T47D (cell line): ENCODE measurements at regions not wholly inside any gene's neighbourhood (a gene's known extent, or its start where the extent isn't known, plus 50 kb on each side); places are given as distances from the start of the nearest gene placed in this dataset.
"Not testable (repeated sequence)": the region's sequence is repeated elsewhere in the genome, so short reads cannot be mapped to it uniquely, and the experiment has no call there.

Experiments used
- DNase-seq, 2 experiments: peaks; one replicate each; pipeline versions ENCODE4 v3.0.0 to v3.0.0-alpha.2; 2011 to 2012; ENCODE audit warnings: low read depth in 1 of 2, low spot score in 1 of 2
- JUND ChIP-seq: IDR thresholded peaks from 2 replicates; pipeline ENCODE4 v1.6.1; 2012; ENCODE audit warnings: low read depth
- in situ Hi-C: cut with HindIII; loops from 2 replicates; pipeline ENCODE4 v1.10.0; 2016; ENCODE audit warnings: low sequenced_read_pairs, low pct_unique_long_range_greater_than_20kb

DNA sequence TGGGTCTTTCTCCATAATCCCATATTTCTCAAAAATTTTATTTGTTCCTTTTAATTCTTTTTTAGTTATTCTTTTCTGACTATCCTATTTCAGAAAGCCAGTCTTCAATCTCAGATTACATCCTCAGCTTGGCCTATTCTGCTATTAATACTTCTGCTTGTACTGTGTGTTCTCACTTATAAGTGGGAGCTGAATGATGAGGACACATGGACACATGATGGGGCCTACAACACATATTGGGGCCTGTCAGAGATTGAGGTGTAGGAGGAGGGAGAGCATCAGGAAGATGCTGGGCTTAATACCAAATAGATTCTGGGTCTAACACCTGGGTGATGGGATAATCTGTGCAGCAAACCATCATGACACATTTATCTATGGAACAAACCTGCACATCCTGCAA lies 82.3 kb downstream of the MAGEE1 start:
- in situ Hi-C loops: no loop called here
- no peak for DNase-seq
- no peak for TF ChIP-seq JUND

DNA sequence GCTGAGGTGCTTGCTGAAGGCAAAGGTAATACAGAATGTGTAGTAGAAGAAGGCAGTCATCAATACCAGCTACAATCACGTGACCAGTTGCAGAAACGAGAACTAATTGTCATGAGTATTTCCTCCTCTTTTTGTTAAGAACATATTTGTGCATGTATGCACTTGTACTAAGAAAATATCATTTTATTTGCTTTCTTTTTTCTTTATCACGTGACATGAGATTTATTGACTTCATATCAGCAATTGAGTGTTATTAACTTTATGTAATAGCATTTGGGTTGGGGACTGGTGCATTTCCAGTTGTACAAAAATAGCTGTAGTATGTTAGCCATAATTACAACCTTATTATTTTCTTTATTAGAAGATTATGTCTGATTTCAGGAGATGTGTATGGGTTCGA lies 90.0 kb downstream of the MAGEE1 start:
- in situ Hi-C loops: no loop called here
- no peak for DNase-seq
- no peak for TF ChIP-seq JUND

DNA sequence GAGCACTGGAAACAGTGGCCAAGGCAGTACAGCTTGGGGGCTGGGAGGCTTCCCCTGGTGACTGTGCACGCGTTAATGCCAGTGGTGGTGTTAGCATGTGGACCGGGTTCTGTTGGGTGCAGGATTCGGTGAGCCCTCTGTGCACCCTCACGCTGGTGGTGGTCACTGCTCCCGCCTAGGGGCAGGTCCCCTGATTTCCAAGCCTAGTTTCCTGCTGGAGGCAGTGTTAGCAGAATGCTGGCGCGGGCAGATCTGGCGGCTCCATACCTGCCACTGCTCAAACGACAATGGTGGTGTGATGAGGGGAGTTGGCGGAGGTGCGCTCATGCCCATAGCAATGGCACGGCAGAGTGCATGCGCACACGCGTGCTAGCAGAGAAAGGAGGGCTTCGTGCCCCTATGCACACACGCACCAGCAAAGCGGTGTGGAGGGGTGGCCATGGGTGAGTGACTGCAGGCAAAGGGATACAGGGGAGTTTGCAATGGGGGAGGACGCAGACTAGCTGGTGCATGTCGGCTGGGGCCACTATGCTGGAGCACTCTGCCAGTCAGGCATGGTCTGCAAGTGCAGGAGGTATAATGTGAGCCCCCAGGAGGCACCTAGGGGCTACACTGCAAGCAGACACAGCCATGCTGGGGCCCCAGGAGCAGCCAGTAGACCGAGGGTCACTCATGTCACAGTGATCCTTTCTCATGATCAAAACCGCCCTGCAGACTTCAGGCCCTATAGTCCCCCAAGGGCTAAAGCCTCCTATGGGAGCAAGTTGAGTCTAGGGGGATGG lies 93.0 kb downstream of the MAGEE1 start:
- DNase-seq: no peak
- TF ChIP-seq JUND: no peak
- in situ Hi-C loops: no loop called here

DNA sequence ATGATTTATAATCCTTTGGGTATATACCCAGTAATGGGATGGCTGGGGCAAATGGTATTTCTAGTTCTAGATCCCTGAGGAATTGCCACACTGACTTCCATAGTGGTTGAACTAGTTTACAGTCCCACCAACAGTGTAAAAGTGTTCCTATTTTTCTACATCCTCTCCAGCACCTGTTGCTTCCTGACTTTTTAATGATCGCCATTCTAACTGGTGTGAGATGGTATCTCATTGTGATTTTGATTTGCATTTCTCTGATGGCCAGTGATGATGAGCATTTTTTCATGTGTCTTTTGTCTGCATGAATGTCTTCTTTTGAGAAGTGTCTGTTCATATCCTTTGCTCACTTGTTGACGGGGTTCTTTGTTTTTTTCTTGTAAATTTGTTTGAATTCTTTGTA lies 108.2 kb downstream of the MAGEE1 start:
- DNase-seq, in situ Hi-C loops: not testable (repeated sequence)

DNA sequence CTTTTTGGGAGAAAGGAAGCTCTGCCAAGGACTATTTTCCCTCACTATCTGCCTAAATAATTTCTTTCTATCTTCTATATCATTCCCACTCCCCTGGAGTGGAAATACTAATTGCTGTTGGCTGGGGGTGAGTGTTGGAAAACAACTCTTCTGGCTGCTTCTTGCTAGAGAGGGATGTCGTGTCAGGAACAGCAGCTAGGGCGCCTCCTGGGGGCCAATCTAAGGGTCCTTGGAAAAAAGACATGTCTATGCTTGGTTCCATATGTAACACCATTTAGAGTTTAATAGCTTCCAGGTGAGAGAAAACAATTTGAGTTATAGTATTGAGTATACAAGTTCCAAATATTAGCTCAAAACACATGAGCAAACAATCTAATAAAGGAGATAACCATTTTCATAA lies 111.3 kb downstream of the MAGEE1 start:
- TF ChIP-seq JUND: no peak
- in situ Hi-C loops: no loop called here
- no peak for DNase-seq

DNA sequence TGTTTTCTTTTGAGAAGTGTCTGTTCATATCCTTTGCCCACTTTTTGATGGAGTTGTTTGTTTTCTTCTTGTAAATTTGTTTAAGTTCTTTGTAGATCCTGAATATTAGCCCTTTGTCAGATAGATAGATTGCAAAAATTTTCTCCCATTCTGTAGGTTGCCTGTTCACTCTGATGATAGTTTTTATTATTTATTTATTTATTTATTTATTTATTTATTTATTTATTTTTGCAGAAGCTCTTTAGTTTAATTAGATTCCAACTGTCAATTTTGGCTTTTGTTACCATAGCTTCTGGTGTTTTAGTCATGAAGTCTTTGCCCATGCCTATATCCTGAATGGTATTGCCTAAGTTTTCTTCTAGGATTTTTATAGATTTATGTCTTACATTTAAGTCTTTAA lies 115.9 kb downstream of the MAGEE1 start:
- in situ Hi-C loops, DNase-seq: not testable (repeated sequence)

DNA sequence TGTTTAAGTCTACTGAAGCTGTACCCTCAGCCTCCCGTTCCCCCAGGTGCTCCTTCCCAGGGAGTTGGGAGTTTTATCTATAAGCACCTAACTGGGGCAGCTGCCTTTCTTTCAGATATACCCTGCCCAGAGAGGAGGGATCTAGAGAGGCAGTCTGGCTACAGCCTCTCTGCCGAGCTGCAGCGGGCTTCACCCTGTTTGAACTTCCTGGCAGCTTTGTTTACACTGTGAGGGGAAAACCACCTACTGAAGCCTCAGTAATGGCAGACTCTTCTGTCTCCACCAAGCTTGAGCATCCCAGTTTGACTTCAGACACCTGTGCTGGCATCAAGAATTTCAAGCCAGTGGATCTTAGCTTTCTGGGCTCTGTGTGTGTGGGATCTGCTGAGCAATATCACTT lies 122.5 kb downstream of the MAGEE1 start:
- DNase-seq: no peak

DNA sequence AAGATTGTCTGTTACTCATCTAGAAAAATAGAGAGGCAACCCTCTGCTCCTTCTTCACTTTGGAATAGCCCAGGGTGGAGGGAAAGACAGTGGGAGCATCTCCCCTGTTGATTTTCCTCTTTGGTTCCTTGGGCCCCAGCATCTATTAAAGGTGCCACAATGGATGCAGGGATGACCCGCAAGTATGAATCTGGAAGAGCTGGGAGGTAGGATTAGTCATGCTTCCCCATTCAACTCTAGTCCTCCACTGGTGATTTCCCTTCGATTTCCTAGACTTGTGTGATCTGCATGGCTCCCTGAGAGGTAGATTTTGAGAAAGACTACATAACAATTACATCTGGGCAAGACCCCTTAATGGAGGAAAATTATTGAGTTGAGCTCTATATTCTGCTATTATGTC lies 127.8 kb downstream of the MAGEE1 start:
- no peak for TF ChIP-seq JUND
- no peak for DNase-seq
- in situ Hi-C loops: no loop called here

More for the DNA sequence above, 122.5 kb downstream of the MAGEE1 start:
- in situ Hi-C loops: no loop called here
- no peak for TF ChIP-seq JUND

DNA sequence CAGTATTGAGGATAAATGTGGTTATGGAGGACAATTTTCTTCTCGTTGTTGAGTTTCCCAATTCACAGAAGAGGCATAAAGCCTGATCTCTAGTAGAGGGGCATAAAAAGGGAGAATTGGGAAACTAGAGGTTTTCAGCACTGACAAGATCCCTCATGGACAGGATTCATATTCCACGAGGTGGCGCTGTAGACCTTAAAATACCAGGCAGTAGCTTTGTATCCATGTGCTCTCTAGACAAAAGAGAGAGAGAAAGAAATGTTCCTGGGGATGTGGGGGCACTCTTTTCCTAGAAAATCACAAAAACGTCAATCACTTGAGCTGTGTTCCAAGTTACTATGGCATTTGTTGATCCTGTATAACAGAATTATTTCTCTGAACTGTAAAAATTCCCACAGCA lies 128.3 kb downstream of the MAGEE1 start:
- in situ Hi-C loops: no loop called here

DNA sequence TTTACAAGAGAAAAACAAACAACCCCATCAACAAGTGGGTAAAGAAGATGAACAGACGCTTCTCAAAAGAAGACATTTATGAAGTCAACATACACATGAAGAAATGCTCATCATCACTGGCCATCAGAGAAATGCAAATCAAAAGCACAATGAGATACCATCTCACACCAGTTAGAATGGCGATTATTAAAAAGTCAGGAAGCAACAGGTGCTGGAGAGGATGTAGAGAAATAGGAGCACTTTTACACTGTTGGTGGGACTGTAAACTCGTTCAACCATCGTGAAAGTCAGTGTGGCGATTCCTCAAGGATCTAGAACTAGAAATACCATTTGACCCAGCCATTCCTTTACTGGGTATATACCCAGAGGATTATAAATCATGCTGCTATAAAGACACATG lies 137.3 kb downstream of the MAGEE1 start:
- DNase-seq, in situ Hi-C loops: not testable (repeated sequence)

More for the DNA sequence above, 128.3 kb downstream of the MAGEE1 start:
- TF ChIP-seq JUND: no peak
- DNase-seq: peak in 1 of 2 experiments; percentile 70

DNA sequence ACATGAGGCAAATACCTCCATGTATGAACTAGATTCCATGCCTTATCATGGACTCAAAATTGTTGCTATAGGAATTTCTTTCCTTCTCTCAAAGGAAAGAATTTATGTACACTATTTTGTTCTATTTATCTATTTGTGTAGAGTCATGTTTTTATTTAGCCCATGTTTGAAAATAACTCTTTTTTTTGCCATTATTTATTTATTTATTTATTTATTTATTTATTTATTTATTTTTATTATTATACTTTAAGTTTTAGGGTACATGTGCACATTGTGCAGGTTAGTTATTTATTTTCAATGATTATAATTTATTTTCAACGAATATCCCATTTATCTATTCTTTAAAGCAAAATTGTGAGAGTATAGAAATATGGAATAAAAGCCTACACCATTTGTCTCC lies 177.9 kb downstream of the MAGEE1 start:
- DNase-seq: no peak
- in situ Hi-C loops: no loop called here
- no peak for TF ChIP-seq JUND

DNA sequence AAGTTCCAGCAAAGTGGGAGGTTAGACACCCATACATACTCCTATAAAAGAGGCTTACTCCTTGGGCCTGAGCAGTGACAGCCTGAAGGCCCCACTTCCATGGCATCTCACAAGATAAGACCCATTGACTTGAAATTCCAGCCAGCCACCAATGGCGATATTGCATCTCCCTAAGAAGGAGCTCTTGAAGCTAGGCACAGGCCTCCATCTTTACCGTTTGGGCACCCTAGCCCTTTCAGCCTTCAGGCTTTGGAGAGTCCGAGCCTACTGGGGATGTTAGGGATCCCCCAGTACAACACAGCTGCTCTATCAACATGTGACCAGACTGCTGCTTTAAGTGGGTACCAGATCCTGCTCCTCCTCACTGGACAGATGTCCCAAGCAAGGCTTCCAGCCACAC lies 189.5 kb downstream of the MAGEE1 start:
- no peak for DNase-seq
- in situ Hi-C loops: no loop called here
- no peak for TF ChIP-seq JUND

DNA sequence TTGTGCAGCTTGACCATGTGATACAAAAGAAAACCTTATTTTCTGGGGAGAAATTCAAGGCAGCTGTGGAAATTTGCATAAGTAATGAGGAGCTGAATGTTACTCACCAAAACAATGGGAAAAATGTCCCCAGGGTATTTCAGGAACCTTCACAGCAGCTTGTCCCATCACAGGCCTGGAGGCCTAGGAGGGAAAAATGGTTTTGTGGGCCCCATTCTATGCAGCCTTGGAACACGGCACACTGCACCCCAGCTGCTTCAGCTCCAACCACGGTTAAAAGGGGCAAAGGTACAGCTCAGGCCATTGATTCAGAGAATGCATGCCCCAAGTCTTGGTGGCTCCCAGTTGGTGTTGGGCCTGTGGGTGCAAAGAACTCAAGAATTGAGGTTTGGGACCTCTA lies 216.1 kb downstream of the MAGEE1 start:
- TF ChIP-seq JUND: no peak
- DNase-seq: no peak
- in situ Hi-C loops: no loop called here

DNA sequence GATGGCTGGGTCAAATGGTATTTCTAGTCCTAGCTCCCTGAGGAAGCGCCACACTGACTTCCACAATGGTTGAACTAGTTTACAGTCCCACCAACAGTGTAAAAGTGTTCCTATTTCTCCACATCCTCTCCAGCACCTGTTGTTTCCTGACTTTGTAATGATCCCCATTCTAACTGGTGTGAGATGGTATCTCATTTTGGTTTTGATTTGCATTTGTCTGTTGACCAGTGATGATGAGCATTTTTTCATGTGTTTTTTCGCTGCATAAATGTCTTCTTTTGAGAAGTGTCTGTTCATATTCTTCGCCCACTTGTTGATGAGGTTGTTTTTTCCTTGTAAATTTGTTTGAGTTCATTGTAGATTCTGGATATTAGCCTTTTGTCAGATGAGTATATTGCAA lies 223.9 kb downstream of the MAGEE1 start:
- DNase-seq, in situ Hi-C loops: not testable (repeated sequence)
